Kidney epithelial cell (primary cell): ENCODE measurements at regions not wholly inside any gene's neighbourhood (a gene's known extent, or its start where the extent isn't known, plus 50 kb on each side); places are given as distances from the start of the nearest gene placed in this dataset.

Experiments
- DNase-seq: peaks from one replicate; pipeline ENCODE4 v3.0.0-alpha.2; 2010; ENCODE audit warnings: low read depth
- H3K27me3 ChIP-seq: 2 replicates; pipeline ENCODE4 v1.6.0; 2011; ENCODE audit warnings: low read length; ENCODE audit not compliant: control insufficient read depth, insufficient read depth
- H3K36me3 ChIP-seq: 2 replicates; pipeline ENCODE4 v1.5.1; 2011; ENCODE audit warnings: low read length; ENCODE audit not compliant: control insufficient read depth, insufficient read depth
- H3K4me3 ChIP-seq: 2 replicates; pipeline ENCODE4 v1.5.1; 2011; ENCODE audit warnings: low read depth, mild to moderate bottlenecking, control low read depth, low read length
- TF ChIP-seq, protein P1 (sequence below): IDR thresholded peaks from 2 replicates; pipeline ENCODE4 v1.5.1; 2011; ENCODE audit warnings: mild to moderate bottlenecking, moderate library complexity, low read length, control low read depth, inconsistent platforms; ENCODE audit not compliant: insufficient read depth, poor library complexity, severe bottlenecking

DNA sequence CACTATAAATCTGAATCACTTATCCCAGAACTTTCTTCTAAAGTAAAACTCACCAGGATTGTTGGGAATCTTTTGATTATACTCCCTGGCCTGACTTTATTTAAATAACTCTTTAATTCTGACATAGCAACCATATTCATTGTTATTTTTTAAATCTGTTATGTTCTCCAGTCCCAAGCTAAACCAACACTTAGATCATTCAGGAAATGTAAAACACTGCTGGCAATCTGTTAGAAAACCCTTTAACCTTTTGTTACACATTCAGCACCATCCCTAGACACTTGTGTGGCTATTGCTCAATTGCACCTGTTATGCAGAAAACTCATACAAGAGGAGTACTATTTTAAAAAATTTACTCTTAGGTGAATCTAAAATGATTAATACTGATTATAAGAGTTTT, 101.8 kb upstream of the NHSL1 start:
- Histone ChIP-seq H3K4me3 (no peak overlapping the region), H3K36me3 (no peaks in the 10 kb centered on the region), H3K27me3 (no peaks in the 10 kb centered on the region)
- DNase-seq = no peak
- TF ChIP-seq, protein P1, sequence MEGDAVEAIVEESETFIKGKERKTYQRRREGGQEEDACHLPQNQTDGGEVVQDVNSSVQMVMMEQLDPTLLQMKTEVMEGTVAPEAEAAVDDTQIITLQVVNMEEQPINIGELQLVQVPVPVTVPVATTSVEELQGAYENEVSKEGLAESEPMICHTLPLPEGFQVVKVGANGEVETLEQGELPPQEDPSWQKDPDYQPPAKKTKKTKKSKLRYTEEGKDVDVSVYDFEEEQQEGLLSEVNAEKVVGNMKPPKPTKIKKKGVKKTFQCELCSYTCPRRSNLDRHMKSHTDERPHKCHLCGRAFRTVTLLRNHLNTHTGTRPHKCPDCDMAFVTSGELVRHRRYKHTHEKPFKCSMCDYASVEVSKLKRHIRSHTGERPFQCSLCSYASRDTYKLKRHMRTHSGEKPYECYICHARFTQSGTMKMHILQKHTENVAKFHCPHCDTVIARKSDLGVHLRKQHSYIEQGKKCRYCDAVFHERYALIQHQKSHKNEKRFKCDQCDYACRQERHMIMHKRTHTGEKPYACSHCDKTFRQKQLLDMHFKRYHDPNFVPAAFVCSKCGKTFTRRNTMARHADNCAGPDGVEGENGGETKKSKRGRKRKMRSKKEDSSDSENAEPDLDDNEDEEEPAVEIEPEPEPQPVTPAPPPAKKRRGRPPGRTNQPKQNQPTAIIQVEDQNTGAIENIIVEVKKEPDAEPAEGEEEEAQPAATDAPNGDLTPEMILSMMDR = no peak

GRCh38 chr6:138605958-138606357, 106.7 kb upstream of the NHSL1 start:
- Histone ChIP-seq H3K27me3 (no peaks in the 10 kb centered on the region), H3K4me3 (no peak overlapping the region), H3K36me3 (no peaks in the 10 kb centered on the region)
- DNase-seq = no peak
- TF ChIP-seq, protein P1 = no peak

DNA sequence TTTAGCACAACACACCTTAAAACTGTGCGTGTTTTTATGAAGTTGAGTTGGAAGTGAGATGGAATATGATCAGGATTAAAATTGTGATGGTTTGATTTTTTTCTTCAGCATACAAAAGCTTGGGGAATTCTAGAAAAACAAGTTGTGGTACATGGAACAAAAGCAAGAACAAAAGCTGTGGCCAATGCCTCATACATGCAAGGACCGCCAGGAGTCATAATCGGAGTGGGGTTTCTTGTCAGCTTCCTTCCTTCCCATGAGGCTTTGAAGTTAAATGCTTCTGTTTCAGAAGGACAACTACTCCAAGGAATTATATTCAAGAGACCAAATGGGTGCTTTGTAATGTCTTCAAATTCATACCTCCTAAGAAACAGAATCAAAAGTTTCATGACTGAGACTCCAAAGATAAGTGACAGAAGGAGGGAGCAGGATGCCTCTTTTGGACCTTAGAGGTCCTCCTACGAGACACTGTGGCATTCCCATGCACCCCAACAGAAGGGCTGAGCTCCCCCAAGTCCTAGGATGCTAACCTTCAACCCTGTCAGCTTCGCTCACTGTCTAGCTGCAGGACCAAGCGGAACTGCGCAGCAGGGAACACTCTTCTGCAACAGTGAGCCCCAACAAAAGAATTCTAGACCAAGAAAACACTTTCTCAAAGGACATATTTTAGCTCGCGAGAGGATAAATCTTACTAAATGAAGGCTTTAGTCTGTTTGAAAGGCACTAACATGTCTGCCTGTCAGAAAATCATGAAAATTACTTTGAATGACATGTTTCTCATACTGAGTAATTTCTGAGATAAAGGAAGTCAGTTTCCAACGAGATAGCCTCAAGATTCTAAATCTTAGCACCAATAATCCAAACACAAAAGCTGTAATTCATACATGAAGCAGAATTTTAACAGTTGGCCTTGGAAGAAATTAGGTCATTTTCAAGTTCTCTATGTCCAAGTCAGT, 108.5 kb upstream of the NHSL1 start:
- no peaks in the 10 kb centered on the region for H3K27me3 ChIP-seq

DNA sequence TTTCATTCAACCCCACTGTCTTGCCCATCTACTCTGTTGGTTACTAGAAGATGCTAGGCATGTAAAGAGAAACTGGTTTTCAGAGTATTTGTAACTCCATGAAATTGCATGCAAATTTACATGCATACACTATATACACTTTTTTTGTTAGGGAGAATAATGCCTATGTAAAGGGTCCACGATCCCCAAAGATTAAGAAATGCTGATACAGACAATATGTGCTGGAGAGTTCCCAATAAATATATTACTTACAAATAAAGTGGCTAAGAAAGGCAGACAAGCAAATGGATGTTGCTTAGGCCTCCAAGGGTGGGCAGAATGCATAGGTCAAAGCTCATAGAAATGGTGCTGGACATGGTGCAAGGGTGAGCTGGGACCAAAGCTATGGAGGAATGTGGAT, 109.6 kb upstream of the NHSL1 start:
- TF ChIP-seq, protein P1 = no peak
- H3K27me3 ChIP-seq = no peaks in the 10 kb centered on the region
- H3K36me3 ChIP-seq = no peaks in the 10 kb centered on the region
- DNase-seq = no peak
- no peak overlapping the region for H3K4me3 ChIP-seq

More for the DNA sequence above, 108.5 kb upstream of the NHSL1 start:
- no peak for DNase-seq
- Histone ChIP-seq H3K4me3 (no peak overlapping the region), H3K36me3 (no peaks in the 10 kb centered on the region)
- TF ChIP-seq, protein P1 = no peak

GRCh38 chr6:138609801-138610430, 110.6 kb upstream of the NHSL1 start:
- H3K27me3 ChIP-seq = no peaks in the 10 kb centered on the region
- DNase-seq = no peak
- TF ChIP-seq, protein P1 = no peak
- H3K4me3 ChIP-seq = no peak overlapping the region
- H3K36me3 ChIP-seq = no peaks in the 10 kb centered on the region
